GM12878 (cell line): ENCODE measurements at regions not wholly inside any gene's neighbourhood (a gene's known extent, or its start where the extent isn't known, plus 50 kb on each side); places are given as distances from the start of the nearest gene placed in this dataset.
"Not testable (repeated sequence)": the region's sequence is repeated elsewhere in the genome, so short reads cannot be mapped to it uniquely, and the experiment has no call there.

Experiments
- ATAC-seq: fragments of 200-7000 bp; cut with Tn5 transposase; 3 replicates; pipeline ENCODE4 v1.9.1; 2020; ENCODE audit warnings: mild to moderate bottlenecking, moderate library complexity
- BruUV-seq: library from RNA; stranded (reverse); fragments of 400-500 nt; replicated peaks from 2 replicates; lab custom pipeline; 2021; lab: Mats Ljungman, UMichigan
- CTCF ChIA-PET: fragments of 300-600 bp; sonication (Branson Sonifier 250); formaldehyde crosslinking; extraction: SDS; loops from one replicate; lab custom pipeline; 2021; ENCODE audit warnings: inconsistent platforms; lab: Yijun Ruan, JAX
- POLR2A ChIA-PET: fragments of 350-600 bp; formaldehyde crosslinking; extraction: SDS; loops from one replicate; lab custom pipeline; 2021; ENCODE audit warnings: inconsistent platforms; lab: Charles Lee
- RAD21 ChIA-PET: fragments of 300-600 bp; sonication (Branson Sonifier 250); formaldehyde crosslinking; loops from one replicate; lab custom pipeline; 2023; ENCODE audit warnings: antibody characterized with exemption; ENCODE audit not compliant: unreplicated experiment; lab: Charles Lee
- SMC1A ChIA-PET: fragments of 300-600 bp; sonication (Branson Sonifier 250); formaldehyde crosslinking; loops from one replicate; lab custom pipeline; 2023; ENCODE audit not compliant: unreplicated experiment, uncharacterized antibody; lab: Charles Lee
- DNase-seq: peaks from one replicate; pipeline ENCODE4 v3.0.0-alpha.2; 2011; ENCODE audit warnings: low read depth, low spot score
- FAIRE-seq: peaks from 3 replicates; lab custom pipeline; 2011; peaks lifted over from hg19 to GRCh38; lab: Jason Lieb, UNC
- H2AFZ ChIP-seq: 2 replicates; pipeline ENCODE4 v1.6.0; 2011; ENCODE audit warnings: low read depth, low read length, control low read depth; ENCODE audit not compliant: control insufficient read depth
- H3K27ac ChIP-seq: 2 replicates; pipeline ENCODE4 v1.5.1; 2011; ENCODE audit warnings: control low read depth; ENCODE audit not compliant: control insufficient read depth, insufficient read depth
- H3K27me3 ChIP-seq, 2 experiments: replicated peaks in 1 of 2; 2 replicates each; pipeline versions ENCODE4 v1.6.0 to v1.6.1; 2011; ENCODE audit warnings: low read length in 1 of 2; ENCODE audit not compliant: control insufficient read depth in 2 of 2, insufficient read depth in 2 of 2
- H3K36me3 ChIP-seq, 2 experiments: 2 replicates each; pipeline ENCODE4 v1.5.1; 2011; ENCODE audit warnings: low read length in 1 of 2; ENCODE audit not compliant: control insufficient read depth in 2 of 2, insufficient read depth in 2 of 2
- H3K4me1 ChIP-seq: 2 replicates; pipeline ENCODE4 v1.6.1; 2011; ENCODE audit warnings: mild to moderate bottlenecking, low read length, moderate library complexity, mixed read lengths; ENCODE audit not compliant: control insufficient read depth, insufficient read depth
- H3K4me2 ChIP-seq: 2 replicates; pipeline ENCODE4 v1.6.0; 2011; ENCODE audit warnings: control low read depth; ENCODE audit not compliant: control insufficient read depth, insufficient read depth
- H3K4me3 ChIP-seq: fragments of 200-600 bp; sonication (generic); 2 replicates; pipeline ENCODE4 v1.5.1; 2016
- H3K79me2 ChIP-seq: 2 replicates; pipeline ENCODE4 v1.6.0; 2011; ENCODE audit warnings: low read length; ENCODE audit not compliant: control insufficient read depth, insufficient read depth
- H3K9ac ChIP-seq: 2 replicates; pipeline ENCODE4 v1.8.0; 2011; ENCODE audit warnings: low read length, control low read depth, mixed read lengths; ENCODE audit not compliant: control insufficient read depth, insufficient read depth
- H3K9me3 ChIP-seq: replicated peaks from 3 replicates; pipeline ENCODE4 v1.5.1; 2011; ENCODE audit warnings: mild to moderate bottlenecking, low read length; ENCODE audit not compliant: control insufficient read depth, insufficient read depth
- H4K20me1 ChIP-seq: 2 replicates; pipeline ENCODE4 v1.6.0; 2011; ENCODE audit not compliant: control insufficient read depth, insufficient read depth
- ASH2L ChIP-seq: fragments of 300-600, 200-600 bp; sonication (generic); IDR thresholded peaks from 2 replicates; pipeline ENCODE4 v1.6.1; 2017; ENCODE audit warnings: low read depth, mild to moderate bottlenecking, borderline replicate concordance
- BACH1 ChIP-seq: fragments of 450-650 bp; IDR thresholded peaks from 2 replicates; pipeline ENCODE4 v1.6.1; 2017; ENCODE audit warnings: mild to moderate bottlenecking, borderline replicate concordance
- CHD2 ChIP-seq: IDR thresholded peaks from 2 replicates; pipeline ENCODE4 v1.6.1; 2011; ENCODE audit warnings: low read depth, low read length, improper control_type of control experiment, borderline replicate concordance
- EED ChIP-seq: sonication (generic); IDR thresholded peaks from 2 replicates; pipeline ENCODE4 v1.6.1; 2016; ENCODE audit warnings: antibody characterized with exemption, low read depth
- EP300 ChIP-seq, 2 experiments: fragments of 150-350 bp in 1 of 2; IDR thresholded peaks; 2 replicates each; pipeline ENCODE4 v1.6.1; 2011 to 2012; ENCODE audit warnings: low read depth in 2 of 2, low read length in 2 of 2, borderline replicate concordance in 1 of 2, improper control_type of control experiment in 1 of 2, inconsistent platforms in 1 of 2; ENCODE audit not compliant: control insufficient read depth in 1 of 2
- HDAC2 ChIP-seq: fragments of 200-600 bp; sonication (generic); IDR thresholded peaks from 2 replicates; pipeline ENCODE4 v1.6.1; 2017
- KDM1A ChIP-seq: fragments of 200-600 bp; sonication (generic); IDR thresholded peaks from 2 replicates; pipeline ENCODE4 v1.6.1; 2016; ENCODE audit warnings: borderline replicate concordance
- NFYB ChIP-seq: IDR thresholded peaks from 2 replicates; pipeline ENCODE4 v1.6.1; 2011; ENCODE audit warnings: low read depth, mild to moderate bottlenecking, low read length, improper control_type of control experiment, moderate library complexity; ENCODE audit not compliant: insufficient read depth
- NR2C1 ChIP-seq: fragments of 450-650 bp; IDR thresholded peaks from 2 replicates; pipeline ENCODE4 v1.6.1; 2017; ENCODE audit warnings: antibody characterized with exemption, mild to moderate bottlenecking, moderate library complexity
- NRF1 ChIP-seq: conservative IDR thresholded peaks from 2 replicates; pipeline ENCODE4 v1.6.1; 2011; ENCODE audit warnings: mild to moderate bottlenecking, low read depth, low read length, improper control_type of control experiment
- RAD51 ChIP-seq: fragments of 450-650 bp; IDR thresholded peaks from 2 replicates; pipeline ENCODE4 v1.6.1; 2016; ENCODE audit warnings: moderate library complexity, mild to moderate bottlenecking, inconsistent platforms
- RB1 ChIP-seq: fragments of 450-650 bp; formaldehyde crosslinking; IDR thresholded peaks from 2 replicates; pipeline ENCODE4 v1.6.1; 2017; ENCODE audit warnings: mild to moderate bottlenecking, borderline replicate concordance
- SMARCA5 ChIP-seq: fragments of 450-650 bp; IDR thresholded peaks from 2 replicates; pipeline ENCODE4 v1.6.1; 2017; ENCODE audit warnings: mild to moderate bottlenecking
- SUZ12 ChIP-seq: fragments of 200-600 bp; sonication (generic); IDR thresholded peaks from one replicate; pipeline ENCODE4 v1.6.1; 2018; ENCODE audit warnings: antibody characterized with exemption, mild to moderate bottlenecking; ENCODE audit not compliant: unreplicated experiment
- ZNF207 ChIP-seq: fragments of 450-650 bp; IDR thresholded peaks from 2 replicates; pipeline ENCODE4 v1.6.1; 2014; ENCODE audit warnings: antibody characterized with exemption, mild to moderate bottlenecking, borderline replicate concordance
- ZNF217 ChIP-seq: fragments of 450-650 bp; IDR thresholded peaks from 2 replicates; pipeline ENCODE4 v1.6.1; 2017; ENCODE audit warnings: antibody characterized with exemption, mild to moderate bottlenecking
- WGBS: methylation state at CpG from one replicate; pipeline ENCODE4 v1.1.6; 2016; ENCODE audit warnings: low lambda C conversion rate; ENCODE audit not compliant: insufficient replicate concordance, insufficient coverage; ENCODE audit errors: missing lambda C conversion rate; 5-methylcytosine and 5-hydroxymethylcytosine counted together
- in situ Hi-C: fragments of 300-500 bp; cut with MboI; formaldehyde crosslinking; loops from 9 replicates; pipeline ENCODE4 v1.14.3; 2018; ENCODE audit warnings: mixed read lengths
- intact Hi-C: fragments of 100-400 bp; cut with micrococcal nuclease; formaldehyde crosslinking; loops from one replicate; pipeline ENCODE4 v1.14.2; 2022; ENCODE audit not compliant: unreplicated experiment
- TF ChIP-seq, protein P1 (sequence below): fragments of 450-650 bp; IDR thresholded peaks from 2 replicates; pipeline ENCODE4 v1.6.1; 2017; ENCODE audit warnings: borderline replicate concordance
- TF ChIP-seq, protein P2 (sequence below): IDR thresholded peaks from 2 replicates; pipeline ENCODE4 v1.6.1; 2011; ENCODE audit warnings: borderline replicate concordance, low read depth, mild to moderate bottlenecking, moderate library complexity, low read length; ENCODE audit not compliant: insufficient read depth, poor library complexity, severe bottlenecking
- TF ChIP-seq, protein P3 (sequence below): IDR thresholded peaks from 2 replicates; pipeline ENCODE4 v1.6.1; 2011; ENCODE audit warnings: low read depth, low read length, improper control_type of control experiment, borderline replicate concordance

DNA sequence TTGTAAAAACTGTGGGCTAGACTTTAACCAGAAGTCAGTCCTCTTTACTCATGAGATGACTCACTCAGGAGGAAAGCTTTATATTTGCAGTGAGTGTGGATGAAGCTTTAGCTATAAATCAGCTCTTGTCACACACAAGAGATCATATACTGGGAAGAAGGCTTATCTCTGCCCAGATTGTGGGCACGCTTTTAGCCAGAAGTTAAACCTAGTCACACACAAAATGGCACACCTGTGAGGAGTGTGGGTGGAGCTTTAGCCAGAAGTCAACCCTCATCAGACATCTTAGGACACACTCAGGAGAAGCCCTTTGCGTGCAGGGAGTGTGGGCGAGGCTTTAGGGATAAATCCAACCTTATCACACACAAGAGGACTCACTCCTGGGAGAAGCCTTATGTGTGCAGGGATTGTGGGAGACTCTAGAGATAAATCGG is 706.9 kb upstream of the LUZP2 start (continued):
- TF ChIP-seq, protein P1, sequence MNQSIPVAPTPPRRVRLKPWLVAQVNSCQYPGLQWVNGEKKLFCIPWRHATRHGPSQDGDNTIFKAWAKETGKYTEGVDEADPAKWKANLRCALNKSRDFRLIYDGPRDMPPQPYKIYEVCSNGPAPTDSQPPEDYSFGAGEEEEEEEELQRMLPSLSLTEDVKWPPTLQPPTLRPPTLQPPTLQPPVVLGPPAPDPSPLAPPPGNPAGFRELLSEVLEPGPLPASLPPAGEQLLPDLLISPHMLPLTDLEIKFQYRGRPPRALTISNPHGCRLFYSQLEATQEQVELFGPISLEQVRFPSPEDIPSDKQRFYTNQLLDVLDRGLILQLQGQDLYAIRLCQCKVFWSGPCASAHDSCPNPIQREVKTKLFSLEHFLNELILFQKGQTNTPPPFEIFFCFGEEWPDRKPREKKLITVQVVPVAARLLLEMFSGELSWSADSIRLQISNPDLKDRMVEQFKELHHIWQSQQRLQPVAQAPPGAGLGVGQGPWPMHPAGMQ = no peak
- TF ChIP-seq BACH1 (no peak), CHD2 (no peak)
- TF ChIP-seq, all 136 proteins: peak for 0

DNA sequence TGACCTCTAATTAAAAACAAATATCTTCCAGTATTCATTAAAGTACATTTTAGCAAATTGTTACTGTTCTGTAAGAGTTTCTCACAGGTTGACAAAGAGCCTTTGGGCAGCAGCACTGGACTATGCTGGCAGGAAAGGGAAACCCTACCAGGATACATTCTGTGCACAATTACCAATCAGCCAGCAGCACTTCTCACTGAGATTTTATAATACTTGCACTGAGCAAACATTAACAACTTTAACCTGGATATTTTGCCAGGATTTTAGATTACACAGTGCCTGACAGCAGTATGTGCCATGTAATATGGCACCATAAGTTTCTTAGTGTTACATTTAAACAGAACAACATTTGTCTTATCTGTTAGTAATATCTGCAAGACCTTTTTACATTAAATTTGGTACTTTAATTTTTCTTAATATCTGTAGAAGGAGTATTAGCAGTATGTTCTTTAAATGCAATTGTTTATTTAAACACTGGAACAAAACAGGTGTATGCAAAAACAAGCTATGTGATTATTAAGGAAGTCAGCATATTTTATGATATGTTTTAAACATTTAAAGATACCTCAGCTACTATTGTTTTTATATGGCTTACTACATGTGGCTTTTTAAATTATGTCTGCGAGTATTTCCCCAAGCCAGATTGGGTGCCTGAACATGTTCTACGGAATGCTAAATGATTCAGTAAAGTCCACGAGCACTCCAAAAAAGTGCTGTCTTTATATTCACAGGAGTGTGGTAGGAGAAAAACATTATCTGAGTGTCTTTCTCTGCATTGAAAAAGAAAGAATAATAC is 699.0 kb upstream of the LUZP2 start:
- intact Hi-C loops = no loop called here
- in situ Hi-C loops = no loop called here
- WGBS = 28% methylated on average over 3 of the region's 3 CpGs

DNA sequence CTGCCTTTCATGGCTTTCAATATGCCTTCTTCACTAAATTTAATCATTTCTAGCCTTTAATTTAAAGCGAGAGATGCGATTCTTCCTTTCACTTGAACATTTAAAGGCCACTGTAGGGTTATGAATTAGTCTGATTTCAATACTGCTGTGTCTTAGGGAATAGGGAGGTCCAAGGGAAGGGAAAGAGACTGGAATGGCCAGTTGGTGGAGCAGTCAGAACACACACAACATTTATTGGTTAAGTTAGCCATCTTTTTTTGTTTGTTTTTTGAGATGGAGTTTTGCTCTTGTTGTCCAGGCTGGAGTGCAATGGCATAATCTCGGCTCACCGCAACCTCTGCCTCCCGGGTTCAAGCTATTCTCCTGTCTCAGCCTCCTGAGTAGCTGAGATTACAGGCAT is 662.5 kb upstream of the LUZP2 start:
- 45% methylated on average over 5 of the region's 5 CpGs for WGBS
- H3K27me3 ChIP-seq, DNase-seq, H3K9ac ChIP-seq, POLR2A ChIA-PET, FAIRE-seq, H3K9me3 ChIP-seq, H3K27ac ChIP-seq, H3K79me2 ChIP-seq, H3K4me2 ChIP-seq, BruUV-seq, in situ Hi-C loops, H3K36me3 ChIP-seq, RAD21 ChIA-PET, H3K4me3 ChIP-seq, intact Hi-C loops, H4K20me1 ChIP-seq, ATAC-seq, H3K4me1 ChIP-seq, SMC1A ChIA-PET, H2AFZ ChIP-seq: not testable (repeated sequence)
- CTCF ChIA-PET = interaction anchor here (1.0 kb wide), 1 partner anchor 294 kb away, joined by 3 read pairs; no protein-coding TSS in a partner anchor

More for the DNA sequence above, 699.0 kb upstream of the LUZP2 start:
- no peak for FAIRE-seq
- Histone ChIP-seq H3K27ac (no peak overlapping the region), H2AFZ (no peak overlapping the region), H3K4me3 (no peak overlapping the region), H3K4me1 (no peaks in the 10 kb centered on the region), H3K79me2 (no peaks in the 10 kb centered on the region), H4K20me1 (no peaks in the 10 kb centered on the region), H3K4me2 (no peak overlapping the region), H3K27me3 (no peaks in the 10 kb centered on the region), H3K36me3 (no peaks in the 10 kb centered on the region), H3K9me3 (no peaks in the 10 kb centered on the region), H3K9ac (no peak overlapping the region)
- no peak for TF ChIP-seq EP300 (IDR thresholded peaks at IDR 0.05; ENCODE audit: borderline replicate concordance in 1 of 2, control insufficient read depth in 1 of 2, low read depth in 2 of 2, low read length in 2 of 2)
- no peak for TF ChIP-seq KDM1A
- TF ChIP-seq, protein P2, sequence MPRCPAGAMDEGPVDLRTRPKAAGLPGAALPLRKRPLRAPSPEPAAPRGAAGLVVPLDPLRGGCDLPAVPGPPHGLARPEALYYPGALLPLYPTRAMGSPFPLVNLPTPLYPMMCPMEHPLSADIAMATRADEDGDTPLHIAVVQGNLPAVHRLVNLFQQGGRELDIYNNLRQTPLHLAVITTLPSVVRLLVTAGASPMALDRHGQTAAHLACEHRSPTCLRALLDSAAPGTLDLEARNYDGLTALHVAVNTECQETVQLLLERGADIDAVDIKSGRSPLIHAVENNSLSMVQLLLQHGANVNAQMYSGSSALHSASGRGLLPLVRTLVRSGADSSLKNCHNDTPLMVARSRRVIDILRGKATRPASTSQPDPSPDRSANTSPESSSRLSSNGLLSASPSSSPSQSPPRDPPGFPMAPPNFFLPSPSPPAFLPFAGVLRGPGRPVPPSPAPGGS = no peak
- TF ChIP-seq ZNF217 = no peak
- no peak for TF ChIP-seq SMARCA5
- no peak for TF ChIP-seq SUZ12
- TF ChIP-seq ASH2L = no peak
- TF ChIP-seq NR2C1 = no peak
- TF ChIP-seq, protein P3, sequence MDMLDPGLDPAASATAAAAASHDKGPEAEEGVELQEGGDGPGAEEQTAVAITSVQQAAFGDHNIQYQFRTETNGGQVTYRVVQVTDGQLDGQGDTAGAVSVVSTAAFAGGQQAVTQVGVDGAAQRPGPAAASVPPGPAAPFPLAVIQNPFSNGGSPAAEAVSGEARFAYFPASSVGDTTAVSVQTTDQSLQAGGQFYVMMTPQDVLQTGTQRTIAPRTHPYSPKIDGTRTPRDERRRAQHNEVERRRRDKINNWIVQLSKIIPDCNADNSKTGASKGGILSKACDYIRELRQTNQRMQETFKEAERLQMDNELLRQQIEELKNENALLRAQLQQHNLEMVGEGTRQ = no peak
- TF ChIP-seq RB1 = no peak
- TF ChIP-seq HDAC2 = no peak
- no peak for TF ChIP-seq RAD51
- no peak for TF ChIP-seq EED
- no peak for TF ChIP-seq ZNF207
- no peak for TF ChIP-seq NFYB
- TF ChIP-seq NRF1 = no peak
- ChIA-PET SMC1A (no interaction called here), RAD21 (no interaction called here), POLR2A (no interaction called here), CTCF (no interaction called here)
- DNase-seq = no peak
- ATAC-seq = no peak
- BruUV-seq = no TSS peak
